GM18502 (cell line): ENCODE measurements at regions not wholly inside any gene's neighbourhood (a gene's known extent, or its start where the extent isn't known, plus 50 kb on each side); places are given as distances from the start of the nearest gene placed in this dataset.
"Not testable (repeated sequence)": the region's sequence is repeated elsewhere in the genome, so short reads cannot be mapped to it uniquely, and the experiment has no call there.

Source experiments
- ATAC-seq: cut with Tn5 transposase; IDR thresholded peaks from one replicate; pipeline ENCODE4 v1.9.1; 2021; ENCODE audit warnings: mild to moderate bottlenecking; ENCODE audit not compliant: unreplicated experiment, poor library complexity

GRCh38 chr3:153429821-153430220 lies 267.8 kb downstream of the RAP2B start:
- ATAC-seq = no peak

GRCh38 chr3:153431076-153431475 lies 269.1 kb downstream of the RAP2B start:
- ATAC-seq = no peak

GRCh38 chr3:153437666-153438065 lies 275.6 kb downstream of the RAP2B start:
- ATAC-seq = no peak

GRCh38 chr3:153438271-153438670 lies 276.2 kb downstream of the RAP2B start:
- no peak for ATAC-seq

- ATAC-seq = no peak
Observed at GRCh38 chr3:153439780-153440179, 277.8 kb downstream of the RAP2B start.

GRCh38 chr3:153440311-153440710 lies 278.3 kb downstream of the RAP2B start:
- no peak for ATAC-seq

GRCh38 chr3:153442386-153442785 lies 280.4 kb downstream of the RAP2B start:
- no peak for ATAC-seq

GRCh38 chr3:153442799-153443487 lies 280.9 kb downstream of the RAP2B start:
- ATAC-seq = no peak

- no peak for ATAC-seq
Observed at GRCh38 chr3:153443961-153444360, 281.9 kb downstream of the RAP2B start.

GRCh38 chr3:153445817-153446216 lies 283.8 kb downstream of the RAP2B start:
- no peak for ATAC-seq

- ATAC-seq = no peak
Observed at GRCh38 chr3:153448151-153448829, 286.3 kb downstream of the RAP2B start.

- ATAC-seq = no peak
Observed at GRCh38 chr3:153456833-153457545, 295.0 kb downstream of the RAP2B start.

GRCh38 chr3:153458881-153459280 lies 296.9 kb downstream of the RAP2B start:
- ATAC-seq = no peak

GRCh38 chr3:153462545-153462944 lies 300.5 kb downstream of the RAP2B start:
- no peak for ATAC-seq

- ATAC-seq = peak; percentile 94
Observed at GRCh38 chr3:153463895-153464294, 301.9 kb downstream of the RAP2B start.

- ATAC-seq = no peak
Observed at GRCh38 chr3:153469162-153469561, 307.1 kb downstream of the RAP2B start.

- ATAC-seq = peak; percentile 65
Observed at GRCh38 chr3:153484842-153485241, 322.8 kb downstream of the RAP2B start.

- no peak for ATAC-seq
Observed at GRCh38 chr3:153495422-153495821, 333.4 kb downstream of the RAP2B start.

GRCh38 chr3:153502682-153503081 lies 340.7 kb downstream of the RAP2B start:
- ATAC-seq = no peak

GRCh38 chr3:153503873-153504272 lies 341.8 kb downstream of the RAP2B start:
- no peak for ATAC-seq

- not testable (repeated sequence) for ATAC-seq
Observed at GRCh38 chr3:153506205-153506604, 344.2 kb downstream of the RAP2B start.
